ENCODE measurements at regions not wholly inside any gene's neighbourhood (a gene's known extent, or its start where the extent isn't known, plus 50 kb on each side); places are given as distances from the start of the nearest gene placed in this dataset.

DNA sequence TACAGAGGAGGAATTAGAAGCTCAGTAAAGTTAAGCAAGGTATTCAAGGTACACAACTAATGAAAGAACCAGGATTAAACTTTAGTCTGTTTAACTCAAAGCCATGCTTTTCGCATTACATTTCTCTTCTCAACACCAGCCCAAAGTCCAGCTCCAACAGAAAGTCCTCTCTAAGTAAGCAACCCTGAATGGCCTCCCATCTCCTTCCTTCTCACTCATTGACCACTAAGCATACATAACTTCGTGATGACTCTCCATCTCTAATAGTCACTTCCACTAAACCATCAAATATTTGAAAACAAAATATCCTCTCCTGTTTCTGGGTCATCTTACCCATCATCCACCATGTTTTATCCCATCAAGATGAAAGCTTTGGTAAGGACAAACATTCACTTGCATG lies 219.8 kb downstream of the RAD51AP2 start:
- Histone ChIP-seq H3K4me3 (ENCODE audit: insufficient read depth in 1 of 2, low read depth in 1 of 2, low read length in 2 of 2) (no peak overlapping the region), H3K4me2 (ENCODE audit: low read length, poor library complexity, severe bottlenecking) (no peak overlapping the region), H2BK15ac (ENCODE audit: low read depth, poor library complexity, severe bottlenecking) (no peak overlapping the region), H2BK120ac (ENCODE audit: low read depth, low read length) (no peak overlapping the region), H3K9ac (ENCODE audit: low read length) (no peak overlapping the region), H2BK12ac (ENCODE audit: low read length in 2 of 2) (no peak overlapping the region), H3K4ac (ENCODE audit: low read depth in 1 of 2, low read length in 2 of 2) (no peak overlapping the region), H3K27ac (ENCODE audit: low read length, poor library complexity, severe bottlenecking) (no peak overlapping the region), H4K91ac (ENCODE audit: low read length) (no peak overlapping the region), H2AFZ (ENCODE audit: low read depth, low read length) (no peak overlapping the region), H3K23ac (ENCODE audit: low read length in 2 of 2) (no peak overlapping the region), H3K27me3 (ENCODE audit: control insufficient read depth in 1 of 2, insufficient read depth in 1 of 2, low read length in 2 of 2) (no peaks in the 10 kb centered on the region), H3K36me3 (ENCODE audit: control insufficient read depth in 1 of 2, insufficient read depth in 2 of 2, low read depth in 1 of 2, low read length in 2 of 2) (no peaks in the 10 kb centered on the region), H3K9me3 (ENCODE audit: control insufficient read depth, low read length) (no peaks in the 10 kb centered on the region), H3K18ac (ENCODE audit: low read depth in 1 of 2, low read length in 2 of 2) (no peak overlapping the region), H3K4me1 (ENCODE audit: control insufficient read depth, insufficient read depth, low read depth, low read length) (peaks cover 2% of the 10 kb centered on the region), H3K79me1 (replicated peaks; ENCODE audit: low read length, poor library complexity, severe bottlenecking) (no peaks in the 10 kb centered on the region), H4K8ac (ENCODE audit: low read length) (no peak overlapping the region), H3K14ac (ENCODE audit: low read length in 2 of 2) (no peak overlapping the region), H2BK5ac (ENCODE audit: low read depth, low read length, poor library complexity, severe bottlenecking) (no peak overlapping the region), H2AK5ac (ENCODE audit: low read length, severe bottlenecking) (no peak overlapping the region)
- DNase-seq = no peak
- 88% methylated on average over 2 of the region's 2 CpGs for WGBS

GRCh38 chr2:17296686-17297085 lies 221.6 kb downstream of the RAD51AP2 start:
- Histone ChIP-seq H4K91ac (ENCODE audit: low read length) (no peak overlapping the region), H3K27me3 (ENCODE audit: control insufficient read depth in 1 of 2, insufficient read depth in 1 of 2, low read length in 2 of 2) (no peaks in the 10 kb centered on the region), H2BK120ac (ENCODE audit: low read depth, low read length) (no peak overlapping the region), H3K79me1 (replicated peaks; ENCODE audit: low read length, poor library complexity, severe bottlenecking) (no peaks in the 10 kb centered on the region), H3K36me3 (ENCODE audit: control insufficient read depth in 1 of 2, insufficient read depth in 2 of 2, low read depth in 1 of 2, low read length in 2 of 2) (peaks cover 0 to 4% of the 10 kb centered on the region in 2 experiments), H2AK5ac (ENCODE audit: low read length, severe bottlenecking) (no peak overlapping the region), H3K4ac (ENCODE audit: low read depth in 1 of 2, low read length in 2 of 2) (no peak overlapping the region), H3K4me1 (ENCODE audit: control insufficient read depth, insufficient read depth, low read depth, low read length) (peaks cover 2% of the 10 kb centered on the region), H3K14ac (ENCODE audit: low read length in 2 of 2) (no peak overlapping the region), H3K9ac (ENCODE audit: low read length) (no peak overlapping the region), H3K23ac (ENCODE audit: low read length in 2 of 2) (no peak overlapping the region), H4K8ac (ENCODE audit: low read length) (no peak overlapping the region), H2BK15ac (ENCODE audit: low read depth, poor library complexity, severe bottlenecking) (no peak overlapping the region), H3K4me3 (ENCODE audit: insufficient read depth in 1 of 2, low read depth in 1 of 2, low read length in 2 of 2) (no peak overlapping the region), H3K9me3 (ENCODE audit: control insufficient read depth, low read length) (no peaks in the 10 kb centered on the region), H2AFZ (ENCODE audit: low read depth, low read length) (no peak overlapping the region), H3K27ac (ENCODE audit: low read length, poor library complexity, severe bottlenecking) (no peak overlapping the region), H3K4me2 (ENCODE audit: low read length, poor library complexity, severe bottlenecking) (no peak overlapping the region), H3K18ac (ENCODE audit: low read depth in 1 of 2, low read length in 2 of 2) (no peak overlapping the region), H2BK12ac (ENCODE audit: low read length in 2 of 2) (no peak overlapping the region), H2BK5ac (ENCODE audit: low read depth, low read length, poor library complexity, severe bottlenecking) (no peak overlapping the region)
- DNase-seq = no peak

DNA sequence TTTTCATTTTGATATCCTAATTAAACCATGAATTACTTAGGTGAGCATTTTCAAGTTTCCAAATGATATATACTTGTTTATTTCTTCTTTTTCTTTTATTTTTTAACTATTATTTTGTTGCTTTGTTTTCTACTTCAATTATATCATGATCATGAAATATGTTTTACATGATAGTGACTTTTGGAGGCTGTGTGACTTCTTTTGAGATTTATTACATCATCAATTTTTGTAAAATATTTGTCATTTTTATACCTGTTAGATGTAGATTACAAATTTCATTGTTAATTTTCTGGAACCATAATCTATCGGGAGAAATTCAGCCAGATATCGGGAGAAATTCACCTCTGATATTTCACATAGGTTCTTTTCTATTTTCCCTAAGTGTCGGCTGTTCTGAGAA lies 228.6 kb downstream of the RAD51AP2 start:
- Histone ChIP-seq H3K9me3 (ENCODE audit: control insufficient read depth, low read length) (no peaks in the 10 kb centered on the region), H2BK120ac (ENCODE audit: low read depth, low read length) (no peak overlapping the region), H3K14ac (ENCODE audit: low read length in 2 of 2) (no peak overlapping the region), H2BK12ac (ENCODE audit: low read length in 2 of 2) (no peak overlapping the region), H4K91ac (ENCODE audit: low read length) (no peak overlapping the region), H3K18ac (ENCODE audit: low read depth in 1 of 2, low read length in 2 of 2) (no peak overlapping the region), H4K8ac (ENCODE audit: low read length) (no peak overlapping the region), H3K27ac (ENCODE audit: low read length, poor library complexity, severe bottlenecking) (no peak overlapping the region), H2AK5ac (ENCODE audit: low read length, severe bottlenecking) (no peak overlapping the region), H3K4ac (ENCODE audit: low read depth in 1 of 2, low read length in 2 of 2) (no peak overlapping the region), H3K27me3 (ENCODE audit: control insufficient read depth in 1 of 2, insufficient read depth in 1 of 2, low read length in 2 of 2) (no peaks in the 10 kb centered on the region), H3K36me3 (ENCODE audit: control insufficient read depth in 1 of 2, insufficient read depth in 2 of 2, low read depth in 1 of 2, low read length in 2 of 2) (peaks cover 0 to 7% of the 10 kb centered on the region in 2 experiments), H3K23ac (ENCODE audit: low read length in 2 of 2) (no peak overlapping the region), H2AFZ (ENCODE audit: low read depth, low read length) (no peak overlapping the region), H3K4me3 (ENCODE audit: insufficient read depth in 1 of 2, low read depth in 1 of 2, low read length in 2 of 2) (no peak overlapping the region), H2BK15ac (ENCODE audit: low read depth, poor library complexity, severe bottlenecking) (no peak overlapping the region), H3K4me1 (ENCODE audit: control insufficient read depth, insufficient read depth, low read depth, low read length) (no peaks in the 10 kb centered on the region), H3K9ac (ENCODE audit: low read length) (no peak overlapping the region), H3K79me1 (replicated peaks; ENCODE audit: low read length, poor library complexity, severe bottlenecking) (no peaks in the 10 kb centered on the region), H2BK5ac (ENCODE audit: low read depth, low read length, poor library complexity, severe bottlenecking) (no peak overlapping the region), H3K4me2 (ENCODE audit: low read length, poor library complexity, severe bottlenecking) (no peak overlapping the region)
- DNase-seq = no peak
- 97% methylated on average over 3 of the region's 3 CpGs for WGBS

DNA sequence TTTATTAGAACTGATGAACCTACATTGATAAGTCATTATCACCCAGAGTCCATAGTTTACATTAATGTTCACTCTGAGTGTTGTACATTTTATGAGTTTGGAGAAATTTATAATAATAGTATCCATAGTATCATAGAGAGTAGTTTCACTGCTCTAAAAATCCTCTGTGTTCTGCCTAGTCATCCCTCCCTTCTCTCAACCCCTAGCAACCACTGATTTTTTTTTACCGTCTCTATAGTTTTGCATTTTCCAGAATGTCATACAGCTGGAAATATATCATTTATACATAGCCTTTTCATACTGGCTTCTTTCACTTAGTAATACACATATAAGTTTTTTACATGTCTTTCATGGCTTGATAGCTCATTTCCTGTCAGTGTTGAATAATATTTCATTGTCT lies 231.1 kb downstream of the RAD51AP2 start:
- Histone ChIP-seq H2BK5ac (ENCODE audit: low read depth, low read length, poor library complexity, severe bottlenecking) (no peak overlapping the region), H3K9ac (ENCODE audit: low read length) (no peak overlapping the region), H2BK120ac (ENCODE audit: low read depth, low read length) (no peak overlapping the region), H3K27ac (ENCODE audit: low read length, poor library complexity, severe bottlenecking) (no peak overlapping the region), H3K4me1 (ENCODE audit: control insufficient read depth, insufficient read depth, low read depth, low read length) (no peaks in the 10 kb centered on the region), H2BK12ac (ENCODE audit: low read length in 2 of 2) (no peak overlapping the region), H2AK5ac (ENCODE audit: low read length, severe bottlenecking) (no peak overlapping the region), H3K4me3 (ENCODE audit: insufficient read depth in 1 of 2, low read depth in 1 of 2, low read length in 2 of 2) (no peak overlapping the region), H3K79me1 (replicated peaks; ENCODE audit: low read length, poor library complexity, severe bottlenecking) (no peaks in the 10 kb centered on the region), H3K36me3 (ENCODE audit: control insufficient read depth in 1 of 2, insufficient read depth in 2 of 2, low read depth in 1 of 2, low read length in 2 of 2) (peaks cover 0 to 7% of the 10 kb centered on the region in 2 experiments), H4K8ac (ENCODE audit: low read length) (no peak overlapping the region), H3K18ac (ENCODE audit: low read depth in 1 of 2, low read length in 2 of 2) (no peak overlapping the region), H3K4me2 (ENCODE audit: low read length, poor library complexity, severe bottlenecking) (no peak overlapping the region), H3K14ac (ENCODE audit: low read length in 2 of 2) (no peak overlapping the region), H2BK15ac (ENCODE audit: low read depth, poor library complexity, severe bottlenecking) (no peak overlapping the region), H3K9me3 (ENCODE audit: control insufficient read depth, low read length) (no peaks in the 10 kb centered on the region), H3K27me3 (ENCODE audit: control insufficient read depth in 1 of 2, insufficient read depth in 1 of 2, low read length in 2 of 2) (no peaks in the 10 kb centered on the region), H3K4ac (ENCODE audit: low read depth in 1 of 2, low read length in 2 of 2) (no peak overlapping the region), H4K91ac (ENCODE audit: low read length) (no peak overlapping the region), H3K23ac (ENCODE audit: low read length in 2 of 2) (no peak overlapping the region), H2AFZ (ENCODE audit: low read depth, low read length) (no peak overlapping the region)
- WGBS = 100% methylated on average over 1 of the region's 1 CpG
- DNase-seq = no peak

Measured in mesenchymal stem cell (in vitro differentiated cells and primary cell).